ENCODE measurements at regions not wholly inside any gene's neighbourhood (a gene's known extent, or its start where the extent isn't known, plus 50 kb on each side); places are given as distances from the start of the nearest gene placed in this dataset.
A peak's percentile ranks its signal among the peaks of the same experiment; 100 is the strongest.

GRCh38 chr11:127424661-127425060 is 424.1 kb upstream of the KIRREL3 start:
- no peak for DNase-seq (ENCODE audit: low spot score)

GRCh38 chr11:127420139-127420538 is 419.6 kb upstream of the KIRREL3 start:
- DNase-seq (ENCODE audit: low spot score): no peak

DNA sequence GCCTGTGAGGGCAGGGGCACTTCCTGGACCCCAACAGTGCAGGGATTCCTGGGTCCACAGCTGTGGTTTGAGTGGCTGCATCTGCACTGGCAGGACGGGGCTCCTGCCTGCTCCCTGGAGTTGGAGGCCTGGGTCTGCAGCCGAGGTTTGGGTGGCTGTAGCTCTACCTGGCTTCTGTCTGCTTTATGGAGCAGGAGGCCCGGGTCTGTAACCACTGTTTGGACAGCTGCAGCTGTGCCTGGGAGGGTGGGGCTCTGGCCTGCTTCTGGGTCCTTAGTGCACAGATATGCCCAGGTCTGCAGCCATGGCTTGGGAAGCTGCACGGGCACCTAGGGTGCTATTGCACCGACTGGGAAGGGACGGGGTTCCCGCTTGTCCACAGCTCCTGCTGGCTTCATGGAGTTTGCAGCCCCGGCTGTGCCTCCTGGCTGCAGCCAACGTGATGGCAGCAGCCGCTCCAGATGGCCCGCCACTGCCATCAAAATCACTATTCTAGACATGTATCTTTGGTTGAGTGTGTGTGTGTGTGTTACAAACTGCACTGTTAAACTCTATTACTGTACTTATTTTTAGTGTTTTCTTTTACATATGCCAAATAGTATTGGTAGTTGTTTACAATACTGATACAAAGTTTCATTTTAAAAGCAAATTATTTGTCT is 412.3 kb upstream of the KIRREL3 start:
- DNase-seq (ENCODE audit: low spot score): no peak

DNA sequence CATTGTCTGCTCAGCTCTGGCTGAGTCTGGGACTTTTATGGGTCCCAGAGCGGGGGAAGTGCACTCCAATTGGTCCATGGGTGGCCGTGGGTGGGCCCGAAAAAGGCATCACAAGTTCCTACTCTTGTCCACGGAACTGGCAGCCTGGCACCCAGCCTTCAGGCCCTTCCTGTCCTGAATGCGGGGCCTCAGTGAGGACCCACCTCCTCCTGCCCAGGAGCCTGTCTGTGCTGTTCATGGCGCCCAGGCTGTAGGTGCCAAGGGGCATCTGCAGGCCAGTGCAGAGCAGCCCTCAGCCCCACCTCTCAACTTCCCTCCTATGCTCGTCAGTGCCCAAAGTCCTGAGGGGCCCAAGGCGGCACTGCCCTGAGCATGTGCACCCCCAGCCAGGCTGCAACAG is 411.7 kb upstream of the KIRREL3 start:
- no peak for DNase-seq (ENCODE audit: low spot score)

- no peak for DNase-seq (ENCODE audit: low spot score)
Observed at GRCh38 chr11:127411283-127411682, 410.7 kb upstream of the KIRREL3 start.

- no peak for DNase-seq (ENCODE audit: low spot score)
Observed at GRCh38 chr11:127395034-127395433, 394.5 kb upstream of the KIRREL3 start.

GRCh38 chr11:127393460-127393997 is 393.0 kb upstream of the KIRREL3 start:
- no peak for DNase-seq (ENCODE audit: low spot score)

DNA sequence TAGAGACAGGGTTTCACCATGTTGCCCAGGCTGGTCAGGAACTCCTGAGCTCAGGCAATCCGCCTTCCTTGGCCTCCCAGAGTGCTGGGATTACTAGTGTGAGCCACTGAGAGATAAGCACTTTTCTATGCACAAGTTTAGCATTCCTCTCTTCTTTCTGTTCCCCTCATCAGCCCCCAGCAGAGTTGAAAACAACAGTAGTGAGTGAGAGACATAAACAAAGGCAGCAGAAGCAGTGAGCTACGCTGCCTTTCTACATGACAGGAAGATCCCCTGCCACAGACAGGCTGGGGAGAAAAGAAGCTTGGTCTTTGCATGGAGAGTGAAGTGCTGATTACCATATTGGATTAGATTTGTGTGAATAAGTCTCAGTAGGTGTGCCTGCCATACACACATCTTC is 392.0 kb upstream of the KIRREL3 start:
- DNase-seq (ENCODE audit: low spot score): no peak

GRCh38 chr11:127390465-127390864 is 389.9 kb upstream of the KIRREL3 start:
- DNase-seq (ENCODE audit: low spot score): no peak

DNA sequence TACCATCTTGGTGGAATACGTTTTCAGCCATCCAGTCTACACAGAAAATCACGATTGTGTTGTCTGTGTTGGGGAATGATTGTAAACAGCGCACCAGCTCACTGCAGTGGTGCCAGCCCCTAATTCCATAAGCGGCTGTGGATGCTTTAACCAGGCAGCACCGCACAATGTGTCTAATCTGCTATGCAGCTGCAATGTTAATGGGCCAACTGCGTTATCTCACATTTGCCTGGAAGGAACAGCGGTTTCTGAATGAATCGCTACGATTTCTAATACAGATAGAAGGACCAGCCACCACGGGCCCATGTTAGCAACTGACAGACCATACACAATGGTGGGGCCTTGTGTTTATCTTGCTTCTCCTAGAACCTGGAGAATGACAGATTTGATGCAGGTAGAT is 384.5 kb upstream of the KIRREL3 start:
- no peak for DNase-seq (ENCODE audit: low spot score)

DNA sequence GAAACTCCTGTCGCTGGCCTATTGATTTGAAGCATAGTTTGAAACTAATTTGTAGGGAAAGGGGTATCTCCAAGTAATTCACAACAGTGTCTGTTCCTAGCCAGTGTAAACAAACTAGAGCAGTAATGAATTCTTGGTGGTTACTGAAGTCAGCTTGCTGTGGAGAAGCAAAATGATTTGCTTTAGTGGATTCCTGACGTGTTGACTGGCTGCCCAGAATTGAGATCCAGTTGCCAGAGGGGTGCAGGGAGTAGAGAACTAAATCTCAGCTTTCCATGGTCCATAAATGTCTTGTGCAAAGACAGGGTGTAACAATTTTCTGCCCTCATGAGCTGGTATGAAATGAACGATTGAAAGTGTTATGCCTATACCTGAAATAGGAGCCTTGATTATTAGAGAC is 382.5 kb upstream of the KIRREL3 start:
- DNase-seq (ENCODE audit: low spot score): no peak

DNA sequence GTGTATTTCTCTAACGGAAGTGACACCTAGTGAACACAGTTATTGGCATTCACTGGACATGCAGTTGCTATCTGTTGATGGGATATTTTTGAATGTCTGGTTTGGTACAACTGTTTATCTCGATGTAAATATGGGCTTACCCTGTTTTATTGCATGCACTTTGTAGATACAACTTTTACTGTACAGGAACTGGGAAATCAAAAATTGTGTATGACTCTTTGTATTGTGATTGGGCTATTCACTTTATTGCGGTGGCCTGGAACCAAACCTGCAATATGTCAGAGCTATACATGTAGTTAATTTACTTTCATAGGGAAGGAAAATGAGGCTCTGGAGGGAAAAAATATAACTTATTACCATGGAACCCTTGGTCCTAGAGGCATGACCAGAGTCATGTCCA is 380.7 kb upstream of the KIRREL3 start:
- DNase-seq (ENCODE audit: low spot score): no peak

- DNase-seq (ENCODE audit: low spot score): no peak
Observed at GRCh38 chr11:127379686-127380085, 379.1 kb upstream of the KIRREL3 start.

- DNase-seq (ENCODE audit: low spot score): no peak
Observed at GRCh38 chr11:127376301-127376700, 375.7 kb upstream of the KIRREL3 start.

- DNase-seq (ENCODE audit: low spot score): no peak
Observed at GRCh38 chr11:127369356-127369755, 368.8 kb upstream of the KIRREL3 start.

DNA sequence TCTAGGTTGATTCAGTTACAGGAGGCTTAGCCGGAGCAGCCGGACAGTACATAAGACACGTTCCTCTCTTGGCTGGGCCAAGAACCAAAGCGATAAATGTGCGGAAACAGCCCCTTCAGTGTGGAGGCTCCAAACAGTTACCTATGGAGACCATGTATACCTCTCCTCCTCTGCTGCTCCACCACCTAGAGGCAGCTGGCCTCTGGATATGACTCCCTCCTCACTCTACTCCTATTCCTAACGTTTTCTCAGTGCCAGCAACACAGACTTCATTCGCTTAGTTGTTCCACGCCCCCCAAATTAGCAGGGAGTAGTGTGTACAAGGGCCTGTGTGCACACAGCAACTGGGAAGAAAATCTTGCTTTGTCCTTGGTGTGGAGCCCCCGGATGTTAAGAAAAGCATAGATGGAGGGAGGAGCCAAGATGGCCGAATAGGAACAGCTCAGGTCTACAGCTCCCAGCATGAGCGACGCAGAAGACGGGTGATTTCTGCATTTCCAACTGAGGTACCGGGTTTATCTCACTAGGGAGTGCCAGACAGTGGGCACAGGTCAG is 362.3 kb upstream of the KIRREL3 start:
- no peak for DNase-seq (ENCODE audit: low spot score)

GRCh38 chr11:127358160-127358559 is 357.6 kb upstream of the KIRREL3 start:
- DNase-seq (ENCODE audit: low spot score): no peak

DNA sequence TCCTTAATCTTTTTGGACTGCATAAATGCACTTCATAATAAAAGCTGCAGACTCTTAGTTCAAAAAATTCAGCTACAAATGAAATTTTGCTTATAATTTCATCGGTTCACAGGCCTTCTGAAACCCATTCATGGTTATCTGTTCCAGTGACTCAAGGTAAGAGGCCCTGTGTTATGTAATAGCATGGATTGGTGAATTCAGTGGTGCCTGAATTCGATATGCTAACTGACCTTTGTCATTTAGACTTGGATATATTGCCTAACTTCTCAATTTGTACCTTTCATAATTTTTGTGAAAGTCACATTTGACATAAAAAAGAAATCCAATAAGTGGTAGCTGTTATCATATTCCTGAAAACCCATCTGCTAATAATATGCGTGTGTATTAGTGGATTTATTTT is 349.9 kb upstream of the KIRREL3 start:
- DNase-seq (ENCODE audit: low spot score): no peak

GRCh38 chr11:127345819-127346459 is 345.4 kb upstream of the KIRREL3 start:
- DNase-seq (ENCODE audit: low spot score): peak; percentile 11

DNA sequence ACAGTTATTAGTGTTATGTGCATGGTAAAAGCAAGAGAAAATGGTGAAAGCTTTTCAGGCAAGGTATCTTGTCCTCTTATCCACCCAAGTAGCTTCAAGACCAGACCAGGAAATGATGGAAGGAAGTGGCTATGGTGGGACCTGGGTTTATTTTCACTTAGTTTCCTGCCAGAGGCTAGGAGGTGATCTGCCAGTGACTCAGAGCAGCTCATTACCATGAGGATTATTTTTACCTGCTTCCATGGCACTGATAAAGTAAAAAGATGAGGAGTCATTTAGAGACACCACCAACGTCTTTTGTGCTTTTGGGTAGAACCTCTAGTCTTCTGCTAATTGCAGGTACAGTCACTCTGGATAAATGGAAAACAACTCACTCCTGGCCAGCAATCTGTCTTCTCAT is 339.9 kb upstream of the KIRREL3 start:
- no peak for DNase-seq (ENCODE audit: low spot score)

- no peak for DNase-seq (ENCODE audit: low spot score)
Observed at GRCh38 chr11:127339376-127339775, 338.8 kb upstream of the KIRREL3 start.

DNA sequence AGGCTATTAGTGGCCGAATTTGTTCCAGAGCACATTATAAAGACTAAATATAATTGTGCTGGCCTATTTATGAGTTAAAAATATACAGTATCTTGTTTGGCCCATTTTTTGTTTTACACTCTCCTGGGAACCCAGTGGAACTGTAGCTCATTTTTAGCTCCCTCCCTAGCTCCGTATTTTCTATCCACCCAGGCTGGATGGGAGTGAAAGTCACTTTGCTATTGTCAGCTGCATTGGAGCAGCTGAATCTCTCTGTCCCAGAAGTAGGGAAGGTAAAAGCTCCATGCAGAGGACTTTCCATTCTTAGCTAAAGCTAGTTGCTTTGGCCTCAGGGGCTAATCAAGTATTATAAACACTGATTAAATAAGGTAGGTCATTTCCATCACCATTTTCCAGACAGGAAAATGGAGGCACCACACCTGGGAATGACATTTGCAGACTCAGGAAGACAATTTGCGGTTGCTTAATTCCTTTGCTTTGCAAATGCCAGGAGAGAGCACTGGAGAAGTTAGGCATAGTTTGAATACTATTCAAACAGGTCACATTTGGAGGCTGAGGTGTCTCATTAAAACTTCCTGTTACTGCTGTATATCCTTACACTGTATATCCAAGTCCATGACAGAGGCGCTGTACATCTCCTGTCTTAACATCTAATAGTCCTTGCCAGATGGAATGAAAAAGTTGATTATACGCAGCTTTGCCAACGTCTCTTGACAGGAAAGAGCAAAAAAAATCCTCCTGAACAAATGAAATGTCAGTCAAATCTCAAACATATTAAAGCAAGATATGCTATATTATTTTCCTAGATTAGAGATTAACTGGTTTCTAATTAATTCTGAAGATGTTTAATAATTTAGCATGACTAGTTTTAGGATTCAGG is 338.1 kb upstream of the KIRREL3 start:
- no peak for DNase-seq (ENCODE audit: low spot score)
